Testis (tissue), 2 donors: ENCODE measurements at regions not wholly inside any gene's neighbourhood (a gene's known extent, or its start where the extent isn't known, plus 50 kb on each side); places are given as distances from the start of the nearest gene placed in this dataset.

Experiments
- POLR2A ChIP-seq: fragments of 450-650 bp; IDR thresholded peaks from one replicate; pipeline ENCODE4 v1.6.1; 2017; ENCODE audit warnings: antibody characterized with exemption, mild to moderate bottlenecking, moderate library complexity
- TF ChIP-seq, protein P1 (sequence below), 3 experiments: fragments of 450-650 bp in 2 of 3; fragments of 200-600 bp in 1 of 3; sonication (generic) in 1 of 3; IDR thresholded peaks; one replicate each; pipeline ENCODE4 v1.5.1; 2016 to 2019; ENCODE audit warnings: antibody characterized with exemption in 3 of 3, mild to moderate bottlenecking in 2 of 3, moderate library complexity in 1 of 3

DNA sequence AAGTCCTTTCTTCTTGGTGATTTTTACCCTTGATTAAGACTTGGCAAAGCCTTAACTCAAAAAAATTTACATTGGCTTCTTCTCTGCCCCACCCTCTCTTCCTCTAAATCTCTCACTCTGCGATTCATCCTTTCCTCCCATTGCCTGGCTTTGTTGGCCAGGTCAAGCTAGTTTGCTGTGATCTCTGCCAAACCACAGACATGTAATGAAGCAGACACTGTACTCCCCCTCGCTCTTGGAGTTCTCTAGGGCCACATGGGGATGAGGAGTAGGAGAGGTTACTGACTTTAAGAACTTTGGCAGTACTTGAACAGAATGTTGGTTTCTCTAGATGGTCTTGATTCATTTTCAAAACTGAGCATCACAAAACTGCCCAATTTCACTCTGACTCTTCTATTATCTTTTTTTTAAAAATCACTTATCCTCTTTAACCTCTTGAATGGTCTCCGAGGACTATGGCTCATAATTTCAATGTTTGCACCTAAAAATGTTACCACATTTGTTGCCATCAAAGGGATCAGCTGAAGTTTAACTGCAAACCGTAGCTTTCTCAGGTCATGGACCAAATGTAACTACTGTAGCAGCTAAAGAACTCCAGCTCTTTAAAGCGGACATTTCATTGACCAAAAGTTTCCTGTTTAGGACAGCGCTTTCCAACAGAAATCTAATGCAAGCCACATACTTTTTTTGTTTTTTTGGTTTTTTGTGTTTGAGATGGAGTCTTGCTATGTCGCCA lies 62.7 kb upstream of the IPO9 start:
- TF ChIP-seq, protein P1, sequence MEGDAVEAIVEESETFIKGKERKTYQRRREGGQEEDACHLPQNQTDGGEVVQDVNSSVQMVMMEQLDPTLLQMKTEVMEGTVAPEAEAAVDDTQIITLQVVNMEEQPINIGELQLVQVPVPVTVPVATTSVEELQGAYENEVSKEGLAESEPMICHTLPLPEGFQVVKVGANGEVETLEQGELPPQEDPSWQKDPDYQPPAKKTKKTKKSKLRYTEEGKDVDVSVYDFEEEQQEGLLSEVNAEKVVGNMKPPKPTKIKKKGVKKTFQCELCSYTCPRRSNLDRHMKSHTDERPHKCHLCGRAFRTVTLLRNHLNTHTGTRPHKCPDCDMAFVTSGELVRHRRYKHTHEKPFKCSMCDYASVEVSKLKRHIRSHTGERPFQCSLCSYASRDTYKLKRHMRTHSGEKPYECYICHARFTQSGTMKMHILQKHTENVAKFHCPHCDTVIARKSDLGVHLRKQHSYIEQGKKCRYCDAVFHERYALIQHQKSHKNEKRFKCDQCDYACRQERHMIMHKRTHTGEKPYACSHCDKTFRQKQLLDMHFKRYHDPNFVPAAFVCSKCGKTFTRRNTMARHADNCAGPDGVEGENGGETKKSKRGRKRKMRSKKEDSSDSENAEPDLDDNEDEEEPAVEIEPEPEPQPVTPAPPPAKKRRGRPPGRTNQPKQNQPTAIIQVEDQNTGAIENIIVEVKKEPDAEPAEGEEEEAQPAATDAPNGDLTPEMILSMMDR (IDR thresholded peaks at IDR 0.05), result no peak
- TF ChIP-seq POLR2A, result no peak
